ENCODE measurements at regions not wholly inside any gene's neighbourhood (a gene's known extent, or its start where the extent isn't known, plus 50 kb on each side); places are given as distances from the start of the nearest gene placed in this dataset.

- TF ChIP-seq, protein P1, sequence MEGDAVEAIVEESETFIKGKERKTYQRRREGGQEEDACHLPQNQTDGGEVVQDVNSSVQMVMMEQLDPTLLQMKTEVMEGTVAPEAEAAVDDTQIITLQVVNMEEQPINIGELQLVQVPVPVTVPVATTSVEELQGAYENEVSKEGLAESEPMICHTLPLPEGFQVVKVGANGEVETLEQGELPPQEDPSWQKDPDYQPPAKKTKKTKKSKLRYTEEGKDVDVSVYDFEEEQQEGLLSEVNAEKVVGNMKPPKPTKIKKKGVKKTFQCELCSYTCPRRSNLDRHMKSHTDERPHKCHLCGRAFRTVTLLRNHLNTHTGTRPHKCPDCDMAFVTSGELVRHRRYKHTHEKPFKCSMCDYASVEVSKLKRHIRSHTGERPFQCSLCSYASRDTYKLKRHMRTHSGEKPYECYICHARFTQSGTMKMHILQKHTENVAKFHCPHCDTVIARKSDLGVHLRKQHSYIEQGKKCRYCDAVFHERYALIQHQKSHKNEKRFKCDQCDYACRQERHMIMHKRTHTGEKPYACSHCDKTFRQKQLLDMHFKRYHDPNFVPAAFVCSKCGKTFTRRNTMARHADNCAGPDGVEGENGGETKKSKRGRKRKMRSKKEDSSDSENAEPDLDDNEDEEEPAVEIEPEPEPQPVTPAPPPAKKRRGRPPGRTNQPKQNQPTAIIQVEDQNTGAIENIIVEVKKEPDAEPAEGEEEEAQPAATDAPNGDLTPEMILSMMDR (IDR thresholded peaks at IDR 0.05; ENCODE audit: control insufficient read depth, extremely low read depth, insufficient read depth), result no peak
- DNase-seq (ENCODE audit: low read depth), result no peak
- no peak overlapping the region for H3K4me3 ChIP-seq (ENCODE audit: low read depth, low read length)
Observed at GRCh38 chr5:164721116-164721515, 1215.7 kb downstream of the MAT2B start.

GRCh38 chr5:164721656-164722055 is 1216.2 kb downstream of the MAT2B start:
- H3K4me3 ChIP-seq (ENCODE audit: low read depth, low read length), result no peak overlapping the region
- TF ChIP-seq, protein P1 (IDR thresholded peaks at IDR 0.05; ENCODE audit: control insufficient read depth, extremely low read depth, insufficient read depth), result no peak

GRCh38 chr5:164722702-164723101 is 1217.3 kb downstream of the MAT2B start:
- no peak overlapping the region for H3K4me3 ChIP-seq (ENCODE audit: low read depth, low read length)
- no peak for DNase-seq (ENCODE audit: low read depth)
- TF ChIP-seq, protein P1 (IDR thresholded peaks at IDR 0.05; ENCODE audit: control insufficient read depth, extremely low read depth, insufficient read depth), result no peak

More at GRCh38 chr5:164721656-164722055, 1216.2 kb downstream of the MAT2B start:
- no peak for DNase-seq (ENCODE audit: low read depth)

DNA sequence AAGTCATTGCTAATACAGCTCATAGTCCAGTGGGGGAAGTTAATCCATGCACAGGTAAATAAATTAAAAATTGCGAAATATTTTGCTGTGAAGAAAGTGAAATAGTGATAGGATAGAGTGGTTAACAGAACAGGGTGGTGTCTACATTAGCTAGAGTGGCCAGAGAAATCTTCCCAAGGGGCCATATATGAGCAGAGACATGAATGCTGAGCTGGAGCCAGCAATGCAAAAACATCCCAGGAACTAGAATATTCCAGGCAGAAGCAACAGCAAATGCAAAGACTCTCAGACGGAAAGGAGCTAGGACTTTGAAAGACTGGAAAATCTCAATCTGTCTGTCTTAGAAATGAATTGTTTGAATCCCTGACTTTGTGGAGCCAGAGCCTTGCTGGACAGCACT is 1221.6 kb downstream of the MAT2B start:
- no peak for DNase-seq (ENCODE audit: low read depth)
- no peak overlapping the region for H3K4me3 ChIP-seq (ENCODE audit: low read depth, low read length)
- TF ChIP-seq, protein P1 (IDR thresholded peaks at IDR 0.05; ENCODE audit: control insufficient read depth, extremely low read depth, insufficient read depth), result no peak

DNA sequence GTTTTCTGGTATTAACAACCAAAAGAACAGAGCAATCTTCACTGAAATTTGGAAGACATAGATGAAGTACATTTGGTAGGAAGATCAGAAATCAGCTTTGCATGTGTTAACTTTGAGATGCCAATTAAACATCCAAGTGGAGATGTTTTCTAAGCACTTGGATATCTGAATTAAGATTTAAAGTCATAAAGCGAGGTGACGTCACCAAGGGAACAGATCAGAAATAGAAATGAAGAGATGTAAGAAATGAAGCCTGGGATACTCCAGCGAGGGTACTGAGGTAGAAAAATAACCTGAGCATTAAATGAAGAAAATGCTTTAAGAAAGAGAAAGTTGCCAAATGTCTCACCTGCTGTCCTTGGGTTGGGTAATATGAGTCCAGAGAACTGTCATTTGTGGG is 1223.3 kb downstream of the MAT2B start:
- H3K4me3 ChIP-seq (ENCODE audit: low read depth, low read length), result no peak overlapping the region
- DNase-seq (ENCODE audit: low read depth), result no peak
- TF ChIP-seq, protein P1 (IDR thresholded peaks at IDR 0.05; ENCODE audit: control insufficient read depth, extremely low read depth, insufficient read depth), result no peak

DNA sequence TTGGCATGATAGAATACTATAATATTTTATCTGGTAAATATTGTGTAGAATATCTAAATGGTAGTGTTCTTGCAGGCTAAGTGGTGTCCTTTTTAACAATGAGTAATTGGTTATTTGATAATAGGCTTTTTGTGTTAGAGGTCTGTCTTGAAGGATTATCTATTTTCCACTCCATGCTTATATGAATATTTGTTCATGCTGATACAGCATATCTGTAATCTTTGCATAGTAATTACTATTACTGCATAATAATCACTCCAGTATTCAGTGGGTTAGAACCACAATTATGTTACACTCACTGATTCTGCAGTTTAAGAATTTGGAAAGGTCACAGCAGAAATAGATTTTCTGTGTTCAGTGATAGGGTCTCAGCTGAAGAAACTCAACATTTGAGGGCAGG is 1229.9 kb downstream of the MAT2B start:
- H3K4me3 ChIP-seq (ENCODE audit: low read depth, low read length), result no peak overlapping the region
- no peak for DNase-seq (ENCODE audit: low read depth)
- TF ChIP-seq, protein P1 (IDR thresholded peaks at IDR 0.05; ENCODE audit: control insufficient read depth, extremely low read depth, insufficient read depth), result no peak

GRCh38 chr5:164741376-164741775 is 1236.0 kb downstream of the MAT2B start:
- no peak for DNase-seq (ENCODE audit: low read depth)
- TF ChIP-seq, protein P1 (IDR thresholded peaks at IDR 0.05; ENCODE audit: control insufficient read depth, extremely low read depth, insufficient read depth), result no peak
- no peak overlapping the region for H3K4me3 ChIP-seq (ENCODE audit: low read depth, low read length)

All from LNCaP clone FGC (cell line).